IPS-20b (cell line): ENCODE measurements at regions not wholly inside any gene's neighbourhood (a gene's known extent, or its start where the extent isn't known, plus 50 kb on each side); places are given as distances from the start of the nearest gene placed in this dataset.

Source experiments
- H3K27ac ChIP-seq: one replicate; pipeline ENCODE4 v1.5.1; 2013; ENCODE audit warnings: low read length
- H3K27me3 ChIP-seq: 2 replicates; pipeline ENCODE4 v1.6.1; 2013; ENCODE audit warnings: mild to moderate bottlenecking, low read length, inconsistent platforms; ENCODE audit not compliant: insufficient read depth
- H3K36me3 ChIP-seq: 2 replicates; pipeline ENCODE4 v1.6.1; 2013; ENCODE audit warnings: low read depth, mild to moderate bottlenecking, inconsistent platforms, low read length, moderate library complexity; ENCODE audit not compliant: insufficient read depth
- H3K4me1 ChIP-seq: 2 replicates; pipeline ENCODE4 v1.6.1; 2013; ENCODE audit warnings: mild to moderate bottlenecking, control low read depth, inconsistent platforms, low read length, moderate library complexity; ENCODE audit not compliant: insufficient read depth
- H3K4me3 ChIP-seq: 2 replicates; pipeline ENCODE4 v1.5.1; 2013; ENCODE audit warnings: mild to moderate bottlenecking, low read length, inconsistent platforms
- H3K9ac ChIP-seq: 2 replicates; pipeline ENCODE4 v1.6.1; 2013; ENCODE audit warnings: low read depth, mild to moderate bottlenecking, inconsistent platforms, low read length, moderate library complexity
- H3K9me3 ChIP-seq: 2 replicates; pipeline ENCODE4 v1.6.1; 2013; ENCODE audit warnings: mild to moderate bottlenecking, low read depth, low read length, inconsistent platforms; ENCODE audit not compliant: insufficient read depth

- no peak overlapping the region for H3K9ac ChIP-seq
- no peaks in the 10 kb centered on the region; the same call in 1 of the 2 replicates for H3K27me3 ChIP-seq
- H3K27ac ChIP-seq = no peak overlapping the region
- no peak overlapping the region for H3K4me3 ChIP-seq
- no peaks in the 10 kb centered on the region for H3K4me1 ChIP-seq
- H3K9me3 ChIP-seq = no peaks in the 10 kb centered on the region
- H3K36me3 ChIP-seq = no peaks in the 10 kb centered on the region
Observed at GRCh38 chr16:6009151-6009550, 911.6 kb upstream of the EEF2KMT start.

GRCh38 chr16:6008670-6009069 is 911.1 kb upstream of the EEF2KMT start:
- Histone ChIP-seq H3K9ac (no peak overlapping the region), H3K4me3 (no peak overlapping the region), H3K27ac (no peak overlapping the region), H3K4me1 (no peaks in the 10 kb centered on the region), H3K36me3 (no peaks in the 10 kb centered on the region), H3K27me3 (no peaks in the 10 kb centered on the region; the same call in 1 of the 2 replicates), H3K9me3 (no peaks in the 10 kb centered on the region)

GRCh38 chr16:5993356-5993755 is 895.8 kb upstream of the EEF2KMT start:
- H3K27ac ChIP-seq = no peak overlapping the region
- H3K4me1 ChIP-seq = no peaks in the 10 kb centered on the region
- no peaks in the 10 kb centered on the region for H3K9me3 ChIP-seq
- no peak overlapping the region for H3K4me3 ChIP-seq
- H3K27me3 ChIP-seq = no peaks in the 10 kb centered on the region
- no peak overlapping the region for H3K9ac ChIP-seq
- H3K36me3 ChIP-seq = no peaks in the 10 kb centered on the region

- H3K4me3 ChIP-seq = no peak overlapping the region
- H3K27ac ChIP-seq = no peak overlapping the region
- H3K4me1 ChIP-seq = peaks cover 24% of the 10 kb centered on the region
- H3K9me3 ChIP-seq = no peaks in the 10 kb centered on the region
- no peaks in the 10 kb centered on the region for H3K36me3 ChIP-seq
- no peak overlapping the region for H3K9ac ChIP-seq
- no peaks in the 10 kb centered on the region; the same call in 1 of the 2 replicates for H3K27me3 ChIP-seq
Observed at GRCh38 chr16:5982979-5983378, 885.4 kb upstream of the EEF2KMT start.

- H3K9ac ChIP-seq = no peak overlapping the region
- no peaks in the 10 kb centered on the region; the same call in 1 of the 2 replicates for H3K27me3 ChIP-seq
- H3K4me1 ChIP-seq = peaks cover 24% of the 10 kb centered on the region
- H3K9me3 ChIP-seq = no peaks in the 10 kb centered on the region
- H3K27ac ChIP-seq = no peak overlapping the region
- no peaks in the 10 kb centered on the region for H3K36me3 ChIP-seq
- H3K4me3 ChIP-seq = no peak overlapping the region
Observed at GRCh38 chr16:5979905-5980550, 882.4 kb upstream of the EEF2KMT start.

GRCh38 chr16:5977329-5977728 is 879.7 kb upstream of the EEF2KMT start:
- Histone ChIP-seq H3K27ac (no peak overlapping the region), H3K27me3 (no peaks in the 10 kb centered on the region; the same call in 1 of the 2 replicates), H3K9me3 (no peaks in the 10 kb centered on the region), H3K36me3 (no peaks in the 10 kb centered on the region), H3K9ac (no peak overlapping the region), H3K4me3 (no peak overlapping the region), H3K4me1 (peaks cover 14% of the 10 kb centered on the region)

- H3K4me1 ChIP-seq = no peaks in the 10 kb centered on the region
- H3K27ac ChIP-seq = no peak overlapping the region
- no peak overlapping the region for H3K9ac ChIP-seq
- no peaks in the 10 kb centered on the region for H3K9me3 ChIP-seq
- no peaks in the 10 kb centered on the region for H3K36me3 ChIP-seq
- H3K27me3 ChIP-seq = no peaks in the 10 kb centered on the region
- H3K4me3 ChIP-seq = no peak overlapping the region
Observed at GRCh38 chr16:5972747-5973146, 875.2 kb upstream of the EEF2KMT start.

GRCh38 chr16:5971924-5972323 is 874.3 kb upstream of the EEF2KMT start:
- Histone ChIP-seq H3K27ac (no peak overlapping the region), H3K9me3 (no peaks in the 10 kb centered on the region), H3K27me3 (no peaks in the 10 kb centered on the region), H3K9ac (no peak overlapping the region), H3K36me3 (no peaks in the 10 kb centered on the region), H3K4me3 (no peak overlapping the region), H3K4me1 (no peaks in the 10 kb centered on the region)

- no peak overlapping the region for H3K9ac ChIP-seq
- H3K4me1 ChIP-seq = no peaks in the 10 kb centered on the region
- no peak overlapping the region for H3K27ac ChIP-seq
- no peaks in the 10 kb centered on the region for H3K9me3 ChIP-seq
- H3K27me3 ChIP-seq = no peaks in the 10 kb centered on the region
- H3K4me3 ChIP-seq = no peak overlapping the region
- H3K36me3 ChIP-seq = no peaks in the 10 kb centered on the region
Observed at GRCh38 chr16:5971106-5971505, 873.5 kb upstream of the EEF2KMT start.

- H3K9me3 ChIP-seq = no peaks in the 10 kb centered on the region
- no peak overlapping the region for H3K9ac ChIP-seq
- H3K4me3 ChIP-seq = no peak overlapping the region
- no peaks in the 10 kb centered on the region for H3K36me3 ChIP-seq
- no peaks in the 10 kb centered on the region for H3K4me1 ChIP-seq
- H3K27ac ChIP-seq = no peak overlapping the region
- H3K27me3 ChIP-seq = no peaks in the 10 kb centered on the region
Observed at GRCh38 chr16:5966004-5966403, 868.4 kb upstream of the EEF2KMT start.

- no peak overlapping the region for H3K4me3 ChIP-seq
- H3K36me3 ChIP-seq = no peaks in the 10 kb centered on the region
- H3K27me3 ChIP-seq = no peaks in the 10 kb centered on the region
- no peak overlapping the region for H3K27ac ChIP-seq
- no peaks in the 10 kb centered on the region for H3K9me3 ChIP-seq
- no peaks in the 10 kb centered on the region for H3K4me1 ChIP-seq
- no peak overlapping the region for H3K9ac ChIP-seq
Observed at GRCh38 chr16:5965321-5965720, 867.7 kb upstream of the EEF2KMT start.

- no peaks in the 10 kb centered on the region for H3K4me1 ChIP-seq
- no peak overlapping the region for H3K27ac ChIP-seq
- H3K9ac ChIP-seq = no peak overlapping the region
- H3K27me3 ChIP-seq = no peaks in the 10 kb centered on the region
- H3K36me3 ChIP-seq = no peaks in the 10 kb centered on the region
- no peak overlapping the region for H3K4me3 ChIP-seq
- no peaks in the 10 kb centered on the region for H3K9me3 ChIP-seq
Observed at GRCh38 chr16:5951486-5951885, 853.9 kb upstream of the EEF2KMT start.
